Testis (tissue), 2 donors: ENCODE measurements at regions not wholly inside any gene's neighbourhood (a gene's known extent, or its start where the extent isn't known, plus 50 kb on each side); places are given as distances from the start of the nearest gene placed in this dataset.
"Not testable (repeated sequence)": the region's sequence is repeated elsewhere in the genome, so short reads cannot be mapped to it uniquely, and the experiment has no call there.

ENCODE experiments used
- DNase-seq: peaks from one replicate; pipeline ENCODE4 v3.0.0-alpha.2; 2019
- H3K27ac ChIP-seq, 2 donors: fragments of 200-600 bp; sonication (generic); one replicate each; pipeline ENCODE4 v1.5.1; 2019
- H3K27me3 ChIP-seq: fragments of 200-600 bp; sonication (generic); one replicate; pipeline ENCODE4 v1.5.1; 2019
- H3K36me3 ChIP-seq: fragments of 200-600 bp; sonication (generic); one replicate; pipeline ENCODE4 v1.5.1; 2017; ENCODE audit warnings: low read depth; ENCODE audit errors: missing control alignments
- H3K4me1 ChIP-seq: fragments of 200-600 bp; sonication (generic); one replicate; pipeline ENCODE4 v1.5.1; 2019
- H3K4me3 ChIP-seq, 2 donors: fragments of 200-600 bp; sonication (generic); one replicate each; pipeline ENCODE4 v1.5.1; 2017 to 2019
- H3K9me3 ChIP-seq: fragments of 200-600 bp; sonication (generic); one replicate; pipeline ENCODE4 v1.5.1; 2017
- POLR2A ChIP-seq: fragments of 450-650 bp; IDR thresholded peaks from one replicate; pipeline ENCODE4 v1.6.1; 2017; ENCODE audit warnings: antibody characterized with exemption, mild to moderate bottlenecking, moderate library complexity
- WGBS, 2 donors: methylation state at CpG; one replicate each; pipeline ENCODE4 v1.1.5; 2018; 5-methylcytosine and 5-hydroxymethylcytosine counted together
- intact Hi-C: fragments of 100-400 bp; cut with DNase I; formaldehyde crosslinking; loops from one replicate; pipeline ENCODE4 v1.15.1; 2023; ENCODE audit warnings: low total_unique reads
- TF ChIP-seq, protein P1 (sequence below), 3 experiments: fragments of 450-650 bp in 2 of 3; fragments of 200-600 bp in 1 of 3; sonication (generic) in 1 of 3; IDR thresholded peaks; one replicate each; pipeline ENCODE4 v1.5.1; 2016 to 2019; ENCODE audit warnings: antibody characterized with exemption in 3 of 3, mild to moderate bottlenecking in 2 of 3, moderate library complexity in 1 of 3

GRCh38 chr20:55530763-55531162, 474.6 kb downstream of the CBLN4 start:
- no peaks in the 10 kb centered on the region for H3K9me3 ChIP-seq
- intact Hi-C loops = no loop called here
- no peak for DNase-seq
- H3K4me3 ChIP-seq = no peak overlapping the region
- no peak for TF ChIP-seq POLR2A
- TF ChIP-seq, protein P1, sequence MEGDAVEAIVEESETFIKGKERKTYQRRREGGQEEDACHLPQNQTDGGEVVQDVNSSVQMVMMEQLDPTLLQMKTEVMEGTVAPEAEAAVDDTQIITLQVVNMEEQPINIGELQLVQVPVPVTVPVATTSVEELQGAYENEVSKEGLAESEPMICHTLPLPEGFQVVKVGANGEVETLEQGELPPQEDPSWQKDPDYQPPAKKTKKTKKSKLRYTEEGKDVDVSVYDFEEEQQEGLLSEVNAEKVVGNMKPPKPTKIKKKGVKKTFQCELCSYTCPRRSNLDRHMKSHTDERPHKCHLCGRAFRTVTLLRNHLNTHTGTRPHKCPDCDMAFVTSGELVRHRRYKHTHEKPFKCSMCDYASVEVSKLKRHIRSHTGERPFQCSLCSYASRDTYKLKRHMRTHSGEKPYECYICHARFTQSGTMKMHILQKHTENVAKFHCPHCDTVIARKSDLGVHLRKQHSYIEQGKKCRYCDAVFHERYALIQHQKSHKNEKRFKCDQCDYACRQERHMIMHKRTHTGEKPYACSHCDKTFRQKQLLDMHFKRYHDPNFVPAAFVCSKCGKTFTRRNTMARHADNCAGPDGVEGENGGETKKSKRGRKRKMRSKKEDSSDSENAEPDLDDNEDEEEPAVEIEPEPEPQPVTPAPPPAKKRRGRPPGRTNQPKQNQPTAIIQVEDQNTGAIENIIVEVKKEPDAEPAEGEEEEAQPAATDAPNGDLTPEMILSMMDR (IDR thresholded peaks at IDR 0.05) = no peak
- no peaks in the 10 kb centered on the region for H3K27me3 ChIP-seq
- 90 to 92% methylated on average over 3 of the region's 3 CpGs for WGBS, 2 donors
- H3K27ac ChIP-seq = no peak overlapping the region
- no peaks in the 10 kb centered on the region for H3K36me3 ChIP-seq
- H3K4me1 ChIP-seq = no peaks in the 10 kb centered on the region

DNA sequence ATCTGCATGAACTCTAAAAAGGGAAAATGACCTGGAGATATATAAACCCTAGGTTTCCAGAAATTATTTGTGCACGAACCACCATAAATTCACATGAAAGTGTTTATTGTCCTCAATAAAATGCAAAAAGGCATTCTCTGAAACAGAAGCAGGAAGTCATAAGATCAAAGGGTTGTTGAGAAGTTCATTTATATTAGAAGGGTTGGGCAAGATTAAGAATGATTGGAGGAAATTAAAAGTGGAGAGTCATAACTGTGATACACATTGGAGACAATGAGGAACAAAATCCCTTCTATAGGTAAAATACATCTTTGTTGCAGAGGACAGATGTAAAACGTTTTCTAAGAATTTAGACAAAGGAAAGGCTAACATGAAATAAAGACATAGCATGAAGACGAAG, 476.8 kb downstream of the CBLN4 start:
- Histone ChIP-seq H3K9me3 (no peaks in the 10 kb centered on the region), H3K4me1 (no peaks in the 10 kb centered on the region), H3K27me3 (no peaks in the 10 kb centered on the region), H3K4me3 (no peak overlapping the region), H3K36me3 (no peaks in the 10 kb centered on the region), H3K27ac (no peak overlapping the region)
- 70 to 73% methylated on average over 3 of the region's 3 CpGs for WGBS, 2 donors
- TF ChIP-seq, protein P1 (IDR thresholded peaks at IDR 0.05) = no peak
- TF ChIP-seq POLR2A = no peak
- DNase-seq = no peak
- intact Hi-C loops = no loop called here

DNA sequence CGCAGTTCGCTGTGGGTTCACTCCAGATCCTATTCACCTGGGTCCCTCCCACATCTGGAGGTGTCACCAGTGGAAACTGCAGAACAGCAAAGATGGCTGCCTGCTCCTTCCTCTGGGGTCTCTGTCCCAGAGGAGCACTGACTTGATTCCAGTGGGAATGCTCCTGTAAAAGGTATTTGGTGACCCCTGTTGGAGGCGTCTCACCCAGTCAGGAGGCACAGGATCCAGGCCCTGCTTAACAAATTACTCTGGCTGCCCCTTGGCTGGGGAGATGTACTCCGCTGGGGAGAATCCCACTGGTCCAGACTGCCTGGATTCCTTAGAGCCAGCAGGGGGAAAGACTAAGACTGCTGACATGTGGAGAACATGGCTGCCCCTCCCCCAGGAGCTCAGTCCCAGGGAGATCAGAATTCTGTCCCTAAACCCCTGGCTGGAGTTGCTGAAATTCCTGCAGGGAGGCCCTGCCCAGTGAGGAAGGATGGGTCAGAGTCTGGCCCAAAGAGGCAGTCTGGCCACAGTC, 483.0 kb downstream of the CBLN4 start:
- Histone ChIP-seq H3K4me3 (no peak overlapping the region), H3K4me1 (no peaks in the 10 kb centered on the region), H3K9me3 (no peaks in the 10 kb centered on the region), H3K27me3 (no peaks in the 10 kb centered on the region), H3K27ac (no peak overlapping the region), H3K36me3 (no peaks in the 10 kb centered on the region)
- intact Hi-C loops = no loop called here
- TF ChIP-seq, protein P1 (IDR thresholded peaks at IDR 0.05) = no peak
- TF ChIP-seq POLR2A = no peak
- no peak for DNase-seq
- WGBS, 2 donors = 97 to 100% methylated on average over 4 of the region's 4 CpGs

DNA sequence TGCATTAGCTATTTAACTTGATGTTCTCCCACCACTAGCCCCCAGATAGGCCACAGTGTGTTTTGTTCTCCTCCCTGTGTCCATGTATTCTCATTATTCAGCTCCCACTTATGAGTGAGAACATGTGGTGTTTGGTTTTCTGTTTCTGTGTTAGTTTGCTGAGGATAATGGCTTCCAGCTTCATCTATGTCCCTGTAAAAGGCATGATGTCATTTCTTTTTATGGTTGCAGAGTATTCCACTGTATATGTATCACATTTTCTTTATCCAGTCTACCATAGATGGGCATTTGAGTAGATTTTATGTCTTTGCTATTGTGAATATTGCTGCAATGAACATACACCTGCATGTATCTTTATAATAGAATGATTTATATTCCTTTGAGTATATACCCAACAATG, 487.7 kb downstream of the CBLN4 start:
- intact Hi-C loops, H3K27me3 ChIP-seq, DNase-seq, H3K4me1 ChIP-seq, H3K27ac ChIP-seq, H3K9me3 ChIP-seq, H3K36me3 ChIP-seq, H3K4me3 ChIP-seq: not testable (repeated sequence)

DNA sequence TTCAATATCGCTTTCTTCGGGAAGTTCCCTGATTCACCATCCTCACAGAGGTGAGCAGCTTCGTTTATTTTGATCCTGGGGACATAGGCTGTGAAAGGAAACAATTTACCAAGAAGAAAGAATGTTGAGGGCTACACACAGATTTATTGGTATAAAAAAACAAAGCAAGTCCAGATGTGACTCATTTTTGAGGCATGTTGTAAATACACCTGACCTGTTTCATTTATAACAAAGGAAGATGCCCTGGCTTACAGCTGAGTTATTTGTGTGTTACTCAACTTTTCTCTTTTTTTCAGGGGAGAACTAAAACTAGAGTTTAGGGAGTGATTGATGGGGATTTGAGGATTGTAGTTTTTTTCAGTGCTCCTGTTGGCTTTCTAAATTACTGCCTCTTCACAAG, 489.5 kb downstream of the CBLN4 start:
- no peak overlapping the region for H3K4me3 ChIP-seq
- no peaks in the 10 kb centered on the region for H3K27me3 ChIP-seq
- no peaks in the 10 kb centered on the region for H3K4me1 ChIP-seq
- no peaks in the 10 kb centered on the region for H3K36me3 ChIP-seq
- no peak for DNase-seq
- no peak overlapping the region for H3K27ac ChIP-seq
- WGBS, 2 donors = 79 to 83% methylated on average over 3 of the region's 3 CpGs
- TF ChIP-seq, protein P1 (IDR thresholded peaks at IDR 0.05) = no peak
- no peak for TF ChIP-seq POLR2A
- H3K9me3 ChIP-seq = no peaks in the 10 kb centered on the region
- intact Hi-C loops = no loop called here
